ENCODE measurements at regions not wholly inside any gene's neighbourhood (a gene's known extent, or its start where the extent isn't known, plus 50 kb on each side); places are given as distances from the start of the nearest gene placed in this dataset.

DNA sequence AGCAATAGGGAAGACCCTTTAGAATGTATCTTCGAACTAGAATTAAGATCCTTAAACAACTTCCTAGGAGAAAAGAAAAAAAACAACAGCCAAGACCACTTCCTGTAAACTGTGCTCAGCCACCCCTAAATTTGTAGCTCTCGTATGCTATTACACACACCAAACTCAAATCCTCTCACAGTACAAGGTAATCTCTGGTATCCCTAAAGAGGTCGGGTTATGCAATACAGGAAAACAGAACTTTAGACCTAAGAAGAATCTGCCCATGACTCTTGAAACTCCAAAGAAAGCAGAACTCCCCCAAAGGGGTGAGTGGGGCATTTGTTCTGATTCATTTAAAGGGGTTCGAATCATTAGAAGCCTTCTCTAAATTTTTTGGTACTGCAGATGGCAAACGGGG lies 170.9 kb upstream of the CASK start:
- no peak for DNase-seq

DNA sequence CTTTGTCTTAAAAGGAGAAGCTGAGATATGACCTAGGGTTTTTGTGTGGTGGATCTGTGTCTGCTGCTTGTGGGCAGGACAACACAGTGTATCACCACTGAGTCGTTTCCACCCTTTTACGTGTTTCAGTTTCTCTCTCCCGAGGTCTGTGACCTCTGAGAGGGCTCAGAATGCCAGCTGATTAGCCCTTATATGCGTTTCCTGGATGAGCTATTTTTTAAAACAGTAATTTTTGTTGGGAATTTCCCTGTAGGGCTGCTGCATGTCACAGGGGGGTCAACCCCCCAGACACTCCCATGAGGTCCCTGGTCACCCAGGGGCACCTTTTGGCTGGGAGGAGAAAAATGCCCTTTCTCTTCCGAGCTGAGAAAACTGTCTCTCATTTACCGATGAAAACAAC lies 170.4 kb upstream of the CASK start:
- DNase-seq = no peak

DNA sequence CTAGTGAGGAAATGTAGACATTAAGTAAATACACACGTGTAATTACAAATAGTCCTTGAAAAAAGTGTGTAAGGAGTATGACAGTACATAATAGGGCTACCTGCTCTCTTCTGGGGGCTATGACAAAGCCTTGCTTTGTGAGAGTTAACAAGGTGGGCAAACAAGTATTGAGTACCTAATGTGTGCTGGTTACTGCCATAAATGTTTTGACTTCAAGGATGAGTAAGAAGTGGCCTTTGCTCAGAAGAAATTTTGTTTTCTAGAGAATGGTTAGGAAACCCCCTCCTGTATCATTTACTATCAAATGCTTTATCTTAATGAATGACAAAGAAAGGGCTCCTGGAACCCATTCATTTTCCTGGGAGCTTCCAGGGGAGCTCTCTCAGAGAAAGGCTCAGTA lies 167.0 kb upstream of the CASK start:
- DNase-seq = peak; percentile 20

DNA sequence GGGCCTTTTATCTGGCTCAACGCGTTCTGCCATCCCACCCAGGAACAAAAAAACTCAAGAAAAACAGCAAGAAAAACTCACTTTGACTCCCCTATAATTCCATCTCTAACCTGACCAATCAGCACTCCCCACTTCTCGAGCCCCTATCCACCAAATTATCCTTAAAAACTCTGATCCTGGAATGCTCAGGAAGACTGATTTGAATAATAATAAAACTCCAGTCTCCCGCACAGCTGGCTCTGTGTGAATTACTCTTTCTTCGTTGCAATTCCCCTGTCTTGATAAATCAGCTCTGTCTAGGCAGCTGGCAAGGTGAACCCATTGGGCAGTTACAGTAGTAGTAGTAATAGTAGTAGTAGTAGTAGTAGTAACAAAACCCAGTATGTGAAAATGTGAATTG lies 165.7 kb upstream of the CASK start:
- no peak for DNase-seq

DNA sequence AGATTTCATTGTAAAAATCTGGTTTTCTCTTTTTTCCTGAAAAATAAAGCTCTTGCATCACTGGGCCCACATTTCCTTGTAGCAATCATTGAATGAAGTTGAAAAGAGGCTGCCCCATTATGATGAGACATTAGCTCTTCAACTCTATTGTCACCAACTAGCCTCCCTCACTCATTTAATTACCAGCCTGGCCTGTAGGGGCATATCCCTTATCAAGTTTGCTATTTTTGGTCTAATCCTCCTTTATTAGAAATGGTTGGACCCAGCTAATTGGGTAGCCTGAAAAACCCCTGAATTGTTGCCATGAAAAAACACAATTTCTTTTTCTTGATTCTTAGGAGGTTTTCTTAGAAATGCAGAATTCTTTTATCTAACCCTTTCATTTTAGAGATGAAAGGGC lies 164.6 kb upstream of the CASK start:
- DNase-seq = no peak

DNA sequence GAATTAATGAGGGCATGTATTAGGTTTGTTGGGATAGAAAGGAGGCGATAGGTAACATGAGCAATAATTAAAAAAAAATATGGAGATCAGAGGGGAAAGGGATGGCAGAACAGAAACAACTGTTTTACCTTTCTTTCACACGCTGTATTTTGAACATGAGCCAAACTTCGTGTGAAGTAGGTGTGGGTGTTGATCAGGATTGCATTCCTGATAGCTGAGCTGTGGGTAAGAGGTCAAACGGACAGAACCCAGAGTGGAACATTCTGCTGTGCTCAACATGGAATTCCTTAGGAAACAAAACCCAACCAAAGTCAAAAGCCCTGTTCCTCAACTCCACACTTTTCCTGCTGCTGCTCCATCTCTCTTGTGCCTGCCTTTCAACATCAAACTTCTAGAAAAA lies 162.5 kb upstream of the CASK start:
- DNase-seq = no peak

DNA sequence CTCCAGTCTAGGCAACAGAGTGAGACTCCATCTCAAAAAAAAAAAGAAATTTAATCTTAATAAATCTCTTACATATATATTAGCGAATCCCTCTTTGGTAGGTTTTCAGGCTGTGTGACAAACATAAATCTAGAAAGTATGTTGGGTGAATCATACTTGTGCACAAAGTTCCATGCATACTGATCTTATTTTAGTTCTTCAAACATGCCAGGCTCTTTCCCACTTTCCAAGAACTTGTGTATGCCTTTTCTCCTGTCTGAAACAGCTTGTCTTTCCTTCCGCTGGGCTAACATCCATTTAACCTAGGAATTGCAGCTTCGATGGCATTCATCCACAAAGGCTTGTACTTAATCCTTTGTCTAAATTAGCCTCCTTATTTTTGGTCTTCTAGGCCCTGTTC lies 156.6 kb upstream of the CASK start:
- no peak for DNase-seq

DNA sequence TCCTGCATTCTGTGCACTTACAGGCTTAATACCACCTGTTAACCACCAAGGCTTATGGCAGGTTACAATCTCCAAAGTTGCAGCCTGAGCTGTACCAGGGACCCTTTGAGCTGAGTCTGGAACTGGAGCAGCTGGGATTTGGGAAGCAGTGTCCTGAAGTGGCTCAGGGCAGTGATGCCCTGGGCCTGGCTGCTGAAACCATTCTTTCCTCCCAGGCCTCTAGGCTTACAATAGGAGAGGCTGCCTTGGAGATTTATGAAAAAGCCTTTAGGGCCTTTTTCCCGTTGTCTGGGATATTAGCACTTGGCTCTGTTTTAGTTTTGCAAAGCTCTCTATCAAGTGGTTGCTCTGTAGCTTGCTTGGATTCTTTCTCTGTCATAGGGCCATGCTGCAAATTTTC lies 154.3 kb upstream of the CASK start:
- DNase-seq = no peak

DNA sequence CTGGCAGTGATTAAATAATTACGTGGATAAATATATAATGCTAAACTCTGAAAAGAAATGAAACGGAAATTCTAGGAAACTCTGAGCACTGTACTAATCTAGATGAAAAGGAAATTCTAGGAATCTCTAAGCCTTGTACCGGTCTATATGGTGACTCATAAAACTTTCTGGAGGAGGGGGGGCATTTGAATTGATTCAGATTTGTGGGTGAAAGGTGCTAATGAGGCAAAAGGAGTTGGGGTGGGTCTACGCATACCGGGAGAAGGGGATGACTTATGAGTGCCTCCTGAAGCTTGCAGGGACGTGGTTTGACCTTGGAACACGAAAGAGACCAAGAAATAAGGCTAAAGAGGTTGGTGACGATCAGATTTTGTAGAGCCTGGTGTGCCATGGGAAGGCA lies 151.7 kb upstream of the CASK start:
- peak; percentile 35 for DNase-seq

DNA sequence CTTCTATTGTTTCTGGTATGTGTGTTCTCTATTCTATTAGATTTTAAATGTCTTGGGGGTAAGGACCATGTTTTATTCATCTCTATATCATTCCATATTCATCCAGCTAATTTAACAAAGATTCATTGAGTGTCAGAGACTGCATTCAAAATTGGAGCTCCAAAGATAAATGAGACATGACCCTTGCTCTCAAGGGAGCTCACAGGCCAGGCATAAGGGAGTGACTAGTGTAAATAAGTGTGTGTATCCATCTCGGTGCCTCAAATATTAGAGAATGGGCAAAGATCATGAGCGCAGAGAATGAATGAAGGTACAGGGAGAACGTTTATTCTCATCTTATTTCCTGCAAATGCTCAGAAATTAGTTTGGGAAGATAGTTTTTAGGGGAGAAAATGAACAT lies 150.1 kb upstream of the CASK start:
- DNase-seq = no peak

DNA sequence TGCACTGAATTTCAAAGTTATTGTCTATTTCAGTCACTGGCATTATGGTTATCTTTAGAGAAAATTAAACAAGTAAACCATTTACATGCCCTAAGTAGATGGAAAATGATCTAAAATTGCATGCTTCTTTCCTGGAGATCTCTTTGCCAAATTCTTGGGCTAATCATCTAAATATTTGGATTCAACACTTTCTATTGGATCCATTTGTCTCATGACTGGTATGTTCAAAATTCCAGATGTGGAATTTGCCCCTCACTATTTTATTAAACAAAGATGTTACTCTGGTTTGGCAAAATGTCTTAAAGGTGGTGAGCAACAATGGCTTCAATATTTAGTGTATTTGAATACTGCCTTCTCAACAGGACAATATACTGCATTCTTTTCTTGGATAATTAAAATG lies 147.5 kb upstream of the CASK start:
- no peak for DNase-seq

DNA sequence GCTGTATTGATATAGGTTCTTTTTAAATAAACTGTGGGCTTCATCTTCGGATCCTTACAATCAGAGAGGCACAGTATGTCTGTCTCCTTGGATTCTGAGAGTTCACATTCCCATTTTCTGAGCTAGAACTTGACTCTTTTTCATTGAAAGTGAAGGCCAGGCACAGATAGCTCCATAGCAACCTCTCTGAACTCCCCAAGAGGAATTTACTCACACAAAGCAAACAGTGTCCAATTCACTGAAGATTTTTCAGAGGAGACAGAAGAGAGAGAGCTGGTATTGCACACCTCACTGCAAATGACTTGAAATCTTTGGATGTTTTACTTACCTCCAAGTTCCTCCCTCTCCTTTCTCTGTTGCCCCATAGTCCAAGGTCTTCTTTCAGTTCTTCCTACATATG lies 130.9 kb upstream of the CASK start:
- no peak for DNase-seq

DNA sequence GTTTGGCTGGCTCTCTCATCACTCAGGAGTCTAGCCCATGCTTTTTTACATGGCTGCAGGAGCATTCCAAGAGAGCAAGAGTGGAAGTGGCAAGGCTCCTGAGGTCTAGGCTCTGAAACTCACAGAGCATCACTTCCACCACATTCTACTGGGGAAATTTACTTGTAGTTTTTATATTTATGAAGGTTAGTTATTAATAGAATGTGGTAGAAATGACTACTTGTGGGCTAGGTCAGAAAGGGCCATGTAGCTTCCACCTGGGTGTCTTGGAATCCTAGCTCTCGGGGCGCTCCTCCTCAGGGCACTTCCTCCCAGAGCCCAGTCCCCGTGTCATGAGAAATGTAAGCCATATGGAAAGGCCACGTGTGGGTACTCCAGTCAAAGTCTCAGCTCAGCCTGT lies 127.0 kb upstream of the CASK start:
- DNase-seq = no peak

DNA sequence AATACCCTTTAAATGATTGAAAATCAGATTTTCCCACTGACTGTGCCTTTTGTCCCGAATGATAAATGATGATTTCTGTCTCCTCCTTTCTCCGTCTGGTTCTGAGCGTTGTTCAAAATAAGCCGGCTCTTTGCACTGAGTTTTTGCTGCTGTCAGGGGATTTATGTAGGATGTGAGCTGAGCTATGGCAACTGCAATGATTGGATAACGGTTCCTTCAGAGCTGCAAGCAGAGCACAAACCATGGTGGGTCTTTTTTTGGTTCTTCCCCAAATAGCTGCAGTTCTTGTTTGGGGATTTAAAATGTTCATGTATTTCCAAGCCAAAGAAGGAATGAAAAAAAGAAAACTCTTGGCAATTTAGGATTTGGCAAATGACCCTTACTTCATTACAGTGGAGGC lies 124.5 kb upstream of the CASK start:
- DNase-seq = no peak

DNA sequence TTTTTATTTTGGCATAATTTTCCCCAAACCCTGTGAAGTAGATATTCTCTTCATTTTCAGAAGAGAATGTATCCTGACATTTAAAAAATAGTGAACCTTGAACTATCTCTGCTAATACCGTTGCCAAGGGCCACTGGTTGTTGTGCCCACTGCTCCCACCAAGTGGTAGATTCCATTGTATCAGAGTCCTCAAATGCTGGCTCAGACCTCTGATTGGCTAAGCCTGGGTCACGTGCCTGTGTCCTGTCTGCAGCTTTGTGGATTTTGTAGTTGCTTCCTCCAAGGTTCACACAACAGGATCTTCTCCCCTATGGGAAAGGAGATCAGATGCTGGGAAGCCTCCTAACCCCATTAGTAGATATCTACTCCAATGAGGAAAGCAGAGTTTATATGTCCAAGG lies 104.8 kb upstream of the CASK start:
- no peak for DNase-seq

DNA sequence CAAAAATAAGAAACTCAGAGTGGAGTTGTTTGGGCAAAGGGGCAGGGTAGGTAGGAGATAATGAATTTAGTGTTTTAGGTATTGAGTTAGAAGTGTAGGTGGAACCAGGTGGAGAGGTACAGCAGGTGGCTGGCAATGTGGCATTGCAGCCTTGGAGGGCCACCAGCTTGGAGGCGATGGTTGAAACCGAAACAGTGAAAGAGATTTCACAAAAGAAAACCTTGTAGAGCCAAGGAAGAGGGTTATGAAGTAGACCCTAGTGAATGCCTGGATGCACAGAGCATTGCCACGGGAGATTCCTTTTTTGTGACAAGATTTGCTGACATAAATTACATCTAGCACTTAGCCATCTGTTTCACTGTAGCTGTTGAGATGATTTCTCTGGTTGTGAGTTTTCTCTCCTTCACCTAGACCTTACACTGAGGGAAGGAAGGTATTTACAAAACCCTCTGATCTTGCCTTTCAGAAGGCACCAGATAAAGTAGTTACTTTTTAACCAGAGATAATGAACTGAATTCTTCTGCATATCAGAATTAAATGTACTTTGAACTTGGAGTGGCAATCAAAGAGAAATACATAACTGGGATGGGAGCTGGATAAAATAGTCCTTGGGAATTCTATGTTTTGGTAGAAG lies 104.1 kb upstream of the CASK start:
- DNase-seq = no peak

DNA sequence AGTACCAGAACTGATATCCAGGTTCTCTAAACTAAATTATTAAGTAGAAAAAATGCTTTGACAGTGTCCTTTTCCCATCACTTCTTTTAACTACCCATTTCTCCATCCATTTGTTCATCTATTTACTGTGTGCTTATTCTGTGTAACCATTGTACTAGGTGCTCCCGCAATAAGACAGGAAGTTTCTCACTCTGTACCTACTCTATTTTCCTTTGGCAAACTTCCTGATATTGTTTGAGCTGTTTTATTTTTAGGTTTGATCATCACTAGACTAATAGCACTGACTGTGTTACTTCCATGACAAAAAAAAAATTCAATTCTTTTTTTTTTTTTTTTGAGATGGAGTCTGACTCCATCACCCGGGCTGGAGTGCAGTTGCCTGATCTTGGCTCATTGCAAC lies 102.5 kb upstream of the CASK start:
- DNase-seq = no peak

DNA sequence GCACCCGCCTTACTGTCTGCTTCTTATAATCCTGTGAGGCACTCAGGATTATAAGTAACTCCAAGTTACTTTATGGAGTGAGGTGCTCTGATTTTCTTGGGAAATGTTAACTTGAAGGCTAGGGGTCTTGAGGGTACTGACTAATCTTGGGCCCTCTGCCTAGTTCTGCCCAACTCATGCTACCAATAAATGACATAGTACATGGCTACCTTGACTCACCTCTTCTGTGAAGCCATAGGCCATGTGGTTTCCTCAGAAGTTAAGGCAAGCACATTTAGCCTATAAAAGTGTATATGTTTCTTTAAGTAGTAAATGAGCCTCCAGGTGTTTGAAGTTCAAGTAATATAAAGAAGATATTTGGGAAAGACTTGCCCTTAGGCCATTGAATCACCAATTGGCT lies 99.8 kb upstream of the CASK start:
- DNase-seq = no peak

DNA sequence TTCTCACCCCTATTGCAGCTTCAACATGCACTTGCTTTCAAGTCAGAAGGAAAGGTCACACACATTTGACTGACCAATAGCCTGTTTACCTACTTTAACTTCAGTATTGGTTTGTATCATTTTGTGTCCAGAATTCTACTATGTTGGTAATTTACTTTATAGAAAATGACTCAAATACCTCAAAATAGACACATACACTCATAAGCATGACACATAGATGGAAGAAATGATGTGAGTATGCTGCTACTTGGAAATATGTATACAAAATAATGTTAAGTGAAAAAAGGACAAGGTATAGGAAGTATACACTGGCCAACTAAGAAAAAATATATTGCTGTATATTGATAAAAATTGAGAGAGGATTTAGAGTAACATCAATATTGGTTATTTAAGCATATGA lies 98.8 kb upstream of the CASK start:
- no peak for DNase-seq

DNA sequence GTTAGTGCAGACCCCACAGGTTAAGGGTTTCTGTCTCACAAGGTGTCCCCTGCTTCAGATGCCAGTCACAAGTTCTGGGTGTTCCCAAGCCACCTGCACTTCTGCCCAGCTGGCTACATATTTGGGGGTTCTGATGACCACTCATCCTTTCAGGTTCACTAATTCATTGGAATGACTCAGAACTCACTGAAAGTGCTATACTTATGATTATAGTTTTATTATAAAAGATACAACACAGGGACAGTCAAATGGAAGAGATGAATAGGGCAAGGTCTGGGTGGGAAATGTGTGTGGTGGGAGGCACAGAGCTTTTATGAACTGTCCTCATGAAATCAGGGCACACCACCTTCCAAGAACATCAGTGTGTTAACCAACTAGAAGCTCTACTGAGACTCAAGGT lies 97.7 kb upstream of the CASK start:
- DNase-seq = no peak

DNA sequence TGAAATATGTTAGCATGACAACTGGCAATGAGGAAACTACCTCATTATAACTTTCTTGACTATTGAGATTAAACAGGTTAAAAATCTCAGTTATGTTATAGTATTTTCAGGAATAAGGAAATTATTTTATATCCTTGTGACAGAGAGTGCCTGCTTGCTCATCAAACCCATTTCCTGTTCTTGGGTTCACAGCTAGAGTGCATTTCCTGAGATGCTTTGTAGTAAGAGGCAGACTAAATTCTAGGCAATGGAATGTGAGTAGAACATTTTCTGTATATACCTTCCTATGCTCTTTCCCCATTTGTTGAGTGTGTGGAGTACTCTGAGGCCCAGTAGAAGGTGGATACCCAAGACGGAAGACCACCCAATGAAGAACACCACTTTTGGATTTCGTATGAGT lies 96.9 kb upstream of the CASK start:
- no peak for DNase-seq

DNA sequence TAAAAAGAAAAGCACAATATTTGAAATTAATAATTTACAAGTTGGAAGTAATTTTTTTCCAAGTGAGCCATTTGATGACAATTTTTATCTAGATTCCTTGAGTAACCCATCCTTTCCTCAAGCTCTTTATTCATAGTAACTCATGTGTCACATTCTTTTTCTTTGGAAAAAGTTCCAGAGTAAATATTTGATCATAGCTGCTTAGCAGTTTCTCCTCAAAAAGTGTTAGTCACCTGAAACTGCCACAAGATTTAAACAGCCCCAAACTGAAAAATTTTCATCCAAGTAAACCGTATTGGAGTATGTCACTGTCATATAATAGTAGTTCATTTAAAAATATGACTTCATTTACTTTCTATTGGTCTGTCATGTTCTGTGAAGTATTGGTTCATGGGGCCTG lies 94.6 kb upstream of the CASK start:
- no peak for DNase-seq

DNA sequence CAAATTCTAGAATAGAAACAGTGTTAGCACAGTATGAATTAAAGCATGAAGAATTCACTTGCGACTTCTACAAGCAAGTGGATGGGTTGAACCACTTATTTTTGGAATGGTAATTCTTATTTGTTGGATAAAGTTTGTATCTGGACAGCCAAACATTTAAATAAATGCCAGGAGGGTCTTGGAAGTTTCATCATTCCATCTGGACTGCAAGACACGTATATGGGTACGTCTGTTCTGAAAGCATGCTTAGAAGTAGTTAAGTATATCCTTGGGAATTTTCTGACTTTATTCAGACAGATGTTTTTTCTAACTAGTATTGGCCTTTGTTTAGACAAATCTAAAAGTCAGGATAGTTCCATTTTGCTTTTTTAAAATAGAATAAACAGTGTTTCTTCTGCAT lies 77.5 kb upstream of the CASK start:
- no peak for DNase-seq

DNA sequence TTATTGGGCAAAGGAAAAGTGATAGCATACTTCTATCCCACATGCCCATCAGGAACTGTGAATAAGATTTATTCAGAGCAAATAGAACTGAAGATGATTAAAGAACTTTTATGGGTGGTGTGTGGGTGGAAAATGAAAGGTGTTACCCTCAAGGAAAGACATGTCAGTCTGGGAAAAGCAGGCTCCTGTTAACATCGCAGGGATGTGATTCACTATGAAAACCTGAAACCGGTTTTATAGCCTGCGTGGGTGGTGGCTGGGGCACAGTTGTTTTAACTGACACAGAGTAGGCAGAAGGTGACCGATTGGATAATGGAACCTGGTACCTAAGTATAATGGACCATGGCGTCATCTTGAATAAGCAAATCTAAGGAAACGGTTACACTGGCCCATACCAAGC lies 61.3 kb upstream of the CASK start:
- no peak for DNase-seq

DNA sequence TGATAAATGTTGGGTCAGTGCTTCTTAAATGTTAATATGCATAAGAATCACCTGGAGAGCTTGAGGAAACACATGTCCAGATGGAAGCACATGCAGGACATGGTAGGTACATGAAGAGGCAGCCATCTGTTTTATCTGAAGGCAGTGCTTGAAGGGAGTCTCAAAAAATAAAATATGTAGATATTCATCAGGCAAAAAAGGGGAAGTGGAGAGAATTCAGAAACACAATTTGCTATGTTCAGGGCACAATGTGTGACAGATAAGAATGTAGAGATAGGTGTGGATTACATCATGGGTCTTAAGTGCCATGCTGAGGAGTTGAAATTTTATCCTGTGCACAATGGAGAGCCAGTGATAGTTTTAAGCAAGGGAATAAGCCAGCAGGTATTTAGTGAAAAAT lies 59.6 kb upstream of the CASK start:
- DNase-seq = no peak

DNA sequence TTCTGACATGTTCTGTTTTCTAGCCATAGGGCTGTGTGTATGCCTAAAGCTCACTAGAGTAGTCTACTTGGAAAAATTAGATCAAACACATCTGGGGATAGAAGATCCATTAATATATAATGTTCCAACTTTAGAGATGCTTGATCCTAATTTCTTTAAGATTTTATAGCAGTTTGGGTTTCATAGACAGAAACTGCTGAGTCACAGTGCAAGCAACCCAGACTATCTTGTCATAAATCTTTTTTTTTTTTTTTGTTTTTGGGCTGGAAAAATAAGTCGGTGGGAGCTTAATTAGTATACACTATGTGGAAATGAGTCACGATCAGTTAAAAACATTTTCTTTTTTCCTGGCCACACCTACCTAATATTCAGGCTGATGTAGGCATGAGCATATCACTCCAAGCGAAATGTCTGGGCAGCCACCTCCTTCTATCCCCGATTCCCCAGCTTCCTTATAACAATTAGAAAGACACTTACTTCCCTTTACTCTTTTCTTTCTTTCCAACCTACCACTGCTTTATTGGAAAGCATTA lies 58.2 kb upstream of the CASK start:
- no peak for DNase-seq
